HG02938 (cell line): ENCODE measurements at regions not wholly inside any gene's neighbourhood (a gene's known extent, or its start where the extent isn't known, plus 50 kb on each side); places are given as distances from the start of the nearest gene placed in this dataset.

Experiments
- ATAC-seq: cut with Tn5 transposase; IDR thresholded peaks from one replicate; pipeline ENCODE4 v1.9.1; 2021; ENCODE audit warnings: mild to moderate bottlenecking, moderate library complexity; ENCODE audit not compliant: unreplicated experiment

GRCh38 chr7:42502022-42502421 is 265.0 kb upstream of the GLI3 start:
- no peak for ATAC-seq

DNA sequence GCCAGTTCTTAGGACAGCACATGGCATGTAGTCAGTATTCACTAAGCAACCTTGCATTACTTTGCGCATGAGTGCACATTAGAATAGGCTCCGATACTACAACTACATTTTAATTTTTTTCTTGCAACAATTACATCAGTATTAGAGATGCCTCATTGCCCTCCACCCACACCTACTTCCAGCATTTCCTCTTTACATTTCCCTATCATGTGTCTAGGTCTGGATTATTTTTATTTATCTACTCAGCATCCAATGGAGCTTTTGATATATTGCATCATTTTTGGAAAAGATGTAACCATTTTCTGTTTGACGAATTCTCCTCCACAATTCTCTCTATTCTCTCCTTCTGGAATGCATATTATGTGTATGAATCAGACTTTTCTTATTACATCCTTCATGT is 258.2 kb upstream of the GLI3 start:
- ATAC-seq: no peak

DNA sequence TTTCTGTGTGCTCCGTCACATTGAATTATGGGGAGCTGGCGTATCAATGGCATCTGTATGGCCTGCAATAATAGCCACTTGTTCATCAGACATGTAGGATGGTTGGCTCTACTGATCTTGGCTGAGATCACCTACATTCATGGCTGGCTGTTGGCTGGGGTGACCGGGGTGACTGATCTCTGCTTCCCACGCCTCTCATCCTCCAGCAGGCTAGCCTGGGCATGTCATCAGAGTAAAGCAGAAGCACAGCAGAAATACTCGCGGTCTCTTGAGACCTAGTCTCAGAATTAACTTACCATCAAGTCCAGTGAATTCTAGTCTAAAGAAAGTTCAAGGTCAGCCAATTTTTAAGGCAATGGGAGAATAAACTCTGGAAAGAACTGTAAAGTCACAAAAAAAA is 257.7 kb upstream of the GLI3 start:
- no peak for ATAC-seq

- ATAC-seq: no peak
Observed at GRCh38 chr7:42494199-42494710, 257.2 kb upstream of the GLI3 start.

- ATAC-seq: no peak
Observed at GRCh38 chr7:42493436-42494198, 256.6 kb upstream of the GLI3 start.

DNA sequence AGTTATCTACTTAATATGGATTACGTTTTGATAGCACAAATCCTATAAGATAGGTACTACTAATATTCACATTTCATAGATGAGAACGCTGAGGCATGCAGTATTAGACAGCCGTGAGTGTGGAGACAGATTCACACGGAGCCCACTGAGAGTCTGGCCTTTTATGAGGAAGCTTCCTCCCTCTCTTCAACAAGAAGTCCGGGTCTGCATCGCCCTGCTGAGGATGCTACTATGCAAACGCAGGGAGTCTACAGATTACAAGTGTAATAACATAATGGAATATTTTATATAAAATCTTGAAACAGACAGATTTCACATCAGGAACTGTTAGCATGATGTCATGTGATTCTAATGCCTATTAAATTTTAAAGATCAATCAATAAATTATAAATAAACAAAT is 255.9 kb upstream of the GLI3 start:
- no peak for ATAC-seq

- no peak for ATAC-seq
Observed at GRCh38 chr7:42491106-42491505, 254.1 kb upstream of the GLI3 start.

GRCh38 chr7:42489299-42489698 is 252.3 kb upstream of the GLI3 start:
- ATAC-seq: no peak

DNA sequence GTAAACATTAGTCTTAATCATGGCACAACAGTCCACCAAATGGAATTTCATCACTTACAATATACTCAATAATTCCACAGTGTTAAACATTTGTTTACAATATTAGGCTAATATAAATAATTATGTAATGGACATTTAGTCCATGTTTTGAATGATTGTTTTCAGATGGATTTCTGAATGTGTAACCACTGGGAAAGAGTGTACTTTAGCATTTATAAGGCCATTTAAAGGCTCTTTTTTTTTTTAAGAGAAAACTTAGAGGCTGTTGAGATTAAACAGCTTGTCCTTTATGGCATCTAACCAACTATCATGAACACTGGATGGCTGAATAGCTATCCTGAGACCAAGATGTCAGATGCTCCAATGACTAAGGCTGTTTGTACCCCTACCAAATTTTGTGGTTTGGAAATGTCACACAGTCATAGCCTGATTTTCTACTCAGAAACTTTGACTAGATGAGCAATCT is 248.3 kb upstream of the GLI3 start:
- no peak for ATAC-seq

- no peak for ATAC-seq
Observed at GRCh38 chr7:42483886-42484285, 246.9 kb upstream of the GLI3 start.

DNA sequence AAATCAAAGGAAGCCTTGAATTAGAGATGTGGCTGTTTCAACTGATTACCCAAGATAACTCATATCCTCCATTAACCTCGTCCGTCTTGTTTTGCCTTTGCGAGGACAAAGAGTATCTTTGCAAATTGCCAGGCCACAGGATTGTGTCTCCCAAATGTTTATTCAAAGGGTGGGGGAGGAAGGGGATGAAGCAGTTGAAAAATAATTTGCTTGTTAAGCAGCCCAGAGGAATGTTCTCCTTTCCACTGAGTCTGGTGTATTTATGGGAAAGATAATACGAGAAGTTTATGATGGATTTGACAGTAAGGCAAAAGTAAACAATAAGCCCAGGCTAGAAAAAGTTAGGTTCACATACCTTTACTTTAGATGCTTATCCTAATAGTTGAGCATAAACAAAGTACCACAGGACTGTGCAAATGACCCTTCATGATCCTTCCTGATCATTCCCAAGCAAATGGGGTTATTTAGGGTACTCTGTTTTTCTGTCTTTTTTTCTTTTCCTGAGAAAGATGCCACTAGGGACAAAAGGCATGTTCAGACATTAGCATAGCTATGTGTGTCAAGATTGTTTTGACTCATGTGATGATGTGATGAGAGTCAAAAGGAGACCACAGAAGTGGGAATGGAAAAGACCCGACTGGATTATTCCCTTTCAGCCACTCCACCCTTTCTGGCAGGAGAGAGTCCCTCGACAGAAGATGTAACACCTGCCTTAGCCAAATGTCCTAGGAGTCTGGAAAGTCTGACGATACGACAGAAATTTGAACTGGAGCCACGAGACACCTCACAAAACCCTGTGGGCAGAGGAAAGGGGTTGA is 243.0 kb upstream of the GLI3 start:
- no peak for ATAC-seq

DNA sequence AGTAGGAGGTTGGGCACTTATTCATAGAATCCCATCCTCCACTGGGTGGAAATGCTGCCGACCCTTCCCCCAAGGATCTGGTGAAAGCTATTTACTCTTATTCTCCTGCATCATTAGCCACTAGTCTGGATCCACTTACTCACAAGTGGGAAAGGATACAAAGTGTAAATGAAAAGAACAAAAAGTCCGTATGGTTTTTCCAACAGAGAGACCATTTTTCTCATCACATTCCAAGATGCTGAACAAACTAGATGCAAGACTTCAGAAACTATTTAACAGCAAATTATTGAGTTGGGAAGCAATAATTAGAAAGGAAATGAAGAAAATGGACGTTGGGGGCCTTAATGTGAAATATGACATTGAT is 242.4 kb upstream of the GLI3 start:
- no peak for ATAC-seq

GRCh38 chr7:42478717-42479116 is 241.7 kb upstream of the GLI3 start:
- ATAC-seq: no peak

DNA sequence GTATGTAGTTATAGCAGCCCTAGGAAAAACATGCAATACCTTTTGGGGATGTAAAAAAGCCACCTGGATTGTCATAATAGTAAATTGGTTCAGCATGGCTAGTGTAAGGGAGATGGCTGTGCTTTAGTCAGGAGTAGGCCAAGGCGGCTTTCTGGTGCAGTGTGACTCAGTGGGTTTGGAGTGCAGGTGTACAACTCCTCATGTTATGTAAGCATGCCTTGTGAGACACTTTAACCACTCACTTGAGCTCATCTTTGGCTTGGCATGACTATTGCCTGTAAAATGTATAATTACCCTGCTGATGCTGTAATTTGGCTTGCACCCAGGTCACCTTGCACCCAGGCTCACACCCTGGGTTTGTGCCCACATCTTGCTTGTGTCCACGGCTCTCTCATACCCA is 239.2 kb upstream of the GLI3 start:
- no peak for ATAC-seq

DNA sequence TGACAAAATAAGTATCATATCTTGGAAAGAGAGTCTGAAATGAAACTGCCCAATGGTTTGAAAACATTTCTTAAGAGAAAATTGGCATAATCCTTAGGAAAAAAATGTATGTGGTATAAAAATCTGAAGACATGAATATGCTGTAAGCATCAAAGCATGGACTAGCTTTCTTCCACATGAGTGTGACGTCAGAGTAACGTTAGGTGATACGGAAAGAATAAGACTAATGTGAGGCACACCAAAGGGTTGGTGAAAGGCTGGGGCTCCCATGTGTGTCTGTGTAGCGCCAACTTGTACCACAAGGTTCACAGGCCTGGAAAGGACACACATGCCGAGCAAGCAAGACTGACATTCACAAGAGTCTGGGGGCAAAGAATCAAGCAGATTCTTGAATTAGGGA is 238.1 kb upstream of the GLI3 start:
- ATAC-seq: no peak

DNA sequence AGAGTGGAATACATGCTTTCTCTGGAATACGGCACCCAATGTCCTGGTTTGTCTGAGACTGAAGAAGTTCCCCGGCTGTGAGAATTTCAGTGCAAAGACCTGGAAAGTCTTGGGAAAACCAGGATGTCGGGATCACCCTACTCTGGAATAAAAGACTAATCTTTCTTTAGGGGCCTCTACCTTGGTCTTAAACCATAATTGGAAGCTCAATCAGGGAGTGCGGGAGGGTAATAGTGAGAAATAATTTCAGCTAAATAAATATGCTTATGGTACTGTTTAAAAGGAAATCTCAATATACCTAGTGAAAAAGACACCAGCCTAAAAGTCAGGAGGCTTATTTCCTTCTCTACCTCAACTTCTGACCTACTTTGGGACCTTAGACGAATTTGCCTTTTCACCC is 236.1 kb upstream of the GLI3 start:
- no peak for ATAC-seq

DNA sequence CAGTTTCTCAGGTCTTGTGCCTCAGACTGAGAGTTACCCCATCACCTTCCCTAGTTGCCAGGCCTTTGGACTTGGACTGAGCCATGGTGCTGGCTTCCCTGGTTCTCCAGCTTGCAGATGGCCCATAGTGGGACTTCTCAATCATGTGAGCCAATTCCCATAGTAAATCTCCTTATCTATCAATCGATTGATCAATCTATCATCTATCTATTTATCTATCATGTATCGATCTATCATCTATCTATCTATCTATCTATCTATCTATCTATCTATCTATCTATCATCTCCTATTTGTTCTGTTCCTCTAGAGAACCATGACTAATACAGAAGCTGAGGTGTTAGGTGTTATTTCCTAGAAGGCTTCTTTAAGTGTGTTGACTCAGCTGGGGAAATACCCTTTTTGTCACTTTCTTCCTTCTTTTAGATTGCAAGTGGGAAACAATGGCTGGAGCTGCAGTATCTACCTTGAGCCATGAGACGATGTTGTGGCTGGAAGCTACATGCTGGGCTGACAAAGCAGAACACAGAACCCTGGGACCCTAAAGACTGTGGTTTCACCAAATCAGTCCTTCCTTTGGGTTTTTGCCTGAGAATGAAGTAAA is 234.7 kb upstream of the GLI3 start:
- no peak for ATAC-seq

DNA sequence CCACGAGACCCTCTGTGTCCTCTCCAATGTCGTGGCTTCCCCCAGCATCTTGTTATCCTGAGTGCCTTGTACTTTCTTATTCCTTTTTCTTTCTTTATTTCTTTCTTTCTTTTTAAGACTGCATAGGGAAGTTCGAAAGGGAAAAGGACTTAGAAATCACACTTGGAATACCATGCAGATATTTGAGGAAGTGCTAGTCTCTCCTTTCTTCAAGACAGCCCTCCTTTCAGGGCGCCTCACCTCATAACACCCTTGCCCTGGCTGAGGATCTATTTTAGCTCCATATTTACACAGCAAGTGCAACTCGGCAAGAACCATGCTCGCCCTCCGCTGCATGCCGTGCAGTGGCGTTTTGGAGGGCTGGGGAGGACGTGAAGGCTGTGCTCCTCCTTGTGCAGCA is 232.3 kb upstream of the GLI3 start:
- no peak for ATAC-seq

GRCh38 chr7:42468471-42468870 is 231.5 kb upstream of the GLI3 start:
- no peak for ATAC-seq

DNA sequence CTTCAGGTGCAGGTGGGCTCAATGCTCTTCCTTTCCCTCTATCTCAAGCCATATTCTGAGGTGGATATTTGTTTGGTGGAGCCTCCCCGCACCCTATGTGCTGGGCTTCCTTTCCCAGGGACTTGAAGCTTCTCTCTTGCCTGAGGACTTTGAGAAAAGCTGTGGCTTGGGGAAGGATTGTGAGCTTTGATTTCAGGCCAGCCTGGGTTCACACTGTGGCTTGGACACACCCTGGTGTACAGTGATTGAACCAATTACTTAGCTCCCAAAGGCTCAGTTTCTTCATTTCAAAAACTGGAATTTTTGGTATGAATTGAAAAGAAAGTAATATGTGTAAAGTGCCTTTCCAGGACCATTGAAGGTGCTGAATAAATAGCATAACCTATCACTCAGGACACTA is 224.5 kb upstream of the GLI3 start:
- ATAC-seq: no peak

DNA sequence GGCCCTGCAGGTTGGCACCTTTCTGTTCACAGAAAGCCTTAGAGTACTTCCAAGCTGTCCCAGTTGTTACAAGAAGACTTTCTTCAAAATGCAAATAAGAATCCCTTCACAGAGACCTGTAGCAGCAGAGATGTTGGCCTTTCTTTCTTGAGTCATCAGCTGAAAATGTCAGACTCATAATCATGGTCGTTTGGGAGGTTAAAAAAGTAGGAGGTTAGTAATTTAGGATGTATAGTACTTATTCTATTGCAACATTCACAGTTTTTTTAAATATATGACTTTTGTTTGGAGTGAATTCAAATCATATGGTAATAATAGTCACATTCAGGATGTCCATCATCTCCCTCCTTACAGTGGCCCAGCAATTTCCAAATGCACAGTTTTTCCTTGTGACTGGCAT is 223.9 kb upstream of the GLI3 start:
- ATAC-seq: no peak

DNA sequence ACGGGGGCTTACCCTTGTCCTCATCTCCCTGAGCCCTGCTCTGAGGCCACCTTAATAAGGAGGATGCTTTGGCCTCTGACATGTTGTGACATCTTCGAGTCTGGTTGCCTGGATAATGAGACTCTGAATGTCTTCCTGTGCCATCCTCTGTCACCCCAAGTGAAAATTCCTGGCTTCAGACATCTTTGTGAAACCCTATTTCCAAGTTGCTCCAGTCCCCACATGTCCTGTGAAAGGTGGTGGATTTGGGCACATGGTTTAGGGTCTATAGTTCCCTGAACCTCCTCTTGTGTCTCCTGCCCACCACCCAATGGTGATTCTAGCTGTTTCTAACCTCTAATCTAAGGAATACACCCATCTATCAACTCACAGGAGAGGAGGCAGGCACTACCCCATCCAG is 223.1 kb upstream of the GLI3 start:
- ATAC-seq: no peak
